ENCODE measurements at regions not wholly inside any gene's neighbourhood (a gene's known extent, or its start where the extent isn't known, plus 50 kb on each side); places are given as distances from the start of the nearest gene placed in this dataset.

DNA sequence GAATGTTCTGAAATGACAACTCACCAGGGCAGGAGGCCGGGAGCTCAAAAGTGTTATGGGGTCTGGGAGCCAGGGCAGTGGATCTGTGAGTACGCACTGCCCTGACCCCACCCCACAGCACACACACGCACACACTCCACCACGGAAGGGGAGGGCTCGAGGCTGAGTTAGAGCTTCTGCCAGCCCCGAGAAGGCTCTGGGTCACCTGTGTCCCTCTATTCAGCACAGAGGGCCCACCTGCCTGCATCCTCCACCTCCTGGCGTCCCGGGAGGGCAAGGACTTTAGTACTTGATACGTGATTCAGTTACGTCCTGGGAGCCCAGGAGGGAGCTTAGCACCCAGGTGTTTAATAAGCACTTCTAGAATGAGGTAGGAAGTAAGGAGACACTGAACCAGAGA, 190.0 kb upstream of the GPR12 start:
- TF ChIP-seq POLR2A (IDR thresholded peaks at IDR 0.05): no peak
- TF ChIP-seq, protein P1, sequence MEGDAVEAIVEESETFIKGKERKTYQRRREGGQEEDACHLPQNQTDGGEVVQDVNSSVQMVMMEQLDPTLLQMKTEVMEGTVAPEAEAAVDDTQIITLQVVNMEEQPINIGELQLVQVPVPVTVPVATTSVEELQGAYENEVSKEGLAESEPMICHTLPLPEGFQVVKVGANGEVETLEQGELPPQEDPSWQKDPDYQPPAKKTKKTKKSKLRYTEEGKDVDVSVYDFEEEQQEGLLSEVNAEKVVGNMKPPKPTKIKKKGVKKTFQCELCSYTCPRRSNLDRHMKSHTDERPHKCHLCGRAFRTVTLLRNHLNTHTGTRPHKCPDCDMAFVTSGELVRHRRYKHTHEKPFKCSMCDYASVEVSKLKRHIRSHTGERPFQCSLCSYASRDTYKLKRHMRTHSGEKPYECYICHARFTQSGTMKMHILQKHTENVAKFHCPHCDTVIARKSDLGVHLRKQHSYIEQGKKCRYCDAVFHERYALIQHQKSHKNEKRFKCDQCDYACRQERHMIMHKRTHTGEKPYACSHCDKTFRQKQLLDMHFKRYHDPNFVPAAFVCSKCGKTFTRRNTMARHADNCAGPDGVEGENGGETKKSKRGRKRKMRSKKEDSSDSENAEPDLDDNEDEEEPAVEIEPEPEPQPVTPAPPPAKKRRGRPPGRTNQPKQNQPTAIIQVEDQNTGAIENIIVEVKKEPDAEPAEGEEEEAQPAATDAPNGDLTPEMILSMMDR (IDR thresholded peaks at IDR 0.05): no peak
